ENCODE measurements at regions not wholly inside any gene's neighbourhood (a gene's known extent, or its start where the extent isn't known, plus 50 kb on each side); places are given as distances from the start of the nearest gene placed in this dataset.

- peaks cover 6% of the 10 kb centered on the region for H3K4me1 Mint-ChIP-seq (ENCODE audit: insufficient read depth, unreplicated experiment)
- intact Hi-C loops (cut with micrococcal nuclease) = no loop called here
- H3K27ac Mint-ChIP-seq (ENCODE audit: low read depth, unreplicated experiment) = no peak overlapping the region
- TF ChIP-seq, protein P1, sequence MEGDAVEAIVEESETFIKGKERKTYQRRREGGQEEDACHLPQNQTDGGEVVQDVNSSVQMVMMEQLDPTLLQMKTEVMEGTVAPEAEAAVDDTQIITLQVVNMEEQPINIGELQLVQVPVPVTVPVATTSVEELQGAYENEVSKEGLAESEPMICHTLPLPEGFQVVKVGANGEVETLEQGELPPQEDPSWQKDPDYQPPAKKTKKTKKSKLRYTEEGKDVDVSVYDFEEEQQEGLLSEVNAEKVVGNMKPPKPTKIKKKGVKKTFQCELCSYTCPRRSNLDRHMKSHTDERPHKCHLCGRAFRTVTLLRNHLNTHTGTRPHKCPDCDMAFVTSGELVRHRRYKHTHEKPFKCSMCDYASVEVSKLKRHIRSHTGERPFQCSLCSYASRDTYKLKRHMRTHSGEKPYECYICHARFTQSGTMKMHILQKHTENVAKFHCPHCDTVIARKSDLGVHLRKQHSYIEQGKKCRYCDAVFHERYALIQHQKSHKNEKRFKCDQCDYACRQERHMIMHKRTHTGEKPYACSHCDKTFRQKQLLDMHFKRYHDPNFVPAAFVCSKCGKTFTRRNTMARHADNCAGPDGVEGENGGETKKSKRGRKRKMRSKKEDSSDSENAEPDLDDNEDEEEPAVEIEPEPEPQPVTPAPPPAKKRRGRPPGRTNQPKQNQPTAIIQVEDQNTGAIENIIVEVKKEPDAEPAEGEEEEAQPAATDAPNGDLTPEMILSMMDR (IDR thresholded peaks at IDR 0.05; ENCODE audit: unreplicated experiment) = no peak
- BruUV-seq (replicated peaks) = no TSS peak
- H3K36me3 Mint-ChIP-seq (ENCODE audit: insufficient read depth, unreplicated experiment) = peaks cover 6% of the 10 kb centered on the region
- peaks cover 80% of the 10 kb centered on the region for H3K27me3 Mint-ChIP-seq (ENCODE audit: insufficient read depth, unreplicated experiment)
- H3K9me3 Mint-ChIP-seq (ENCODE audit: unreplicated experiment) = no peaks in the 10 kb centered on the region
- DNase-seq (ENCODE audit: unreplicated experiment) = no peak
- no peak overlapping the region for H3K4me3 Mint-ChIP-seq (ENCODE audit: unreplicated experiment)
- CTCF ChIA-PET = no interaction called here
- POLR2A ChIA-PET = no interaction called here
Measured at GRCh38 chr11:119803139-119803538, 74.1 kb upstream of the NECTIN1 start.

- no TSS peak for BruUV-seq (replicated peaks)
- TF ChIP-seq, protein P1 (IDR thresholded peaks at IDR 0.05; ENCODE audit: unreplicated experiment) = no peak
- H3K4me1 Mint-ChIP-seq (ENCODE audit: insufficient read depth, unreplicated experiment) = peaks cover 6% of the 10 kb centered on the region
- ChIA-PET POLR2A (no interaction called here), CTCF (interaction anchor here (0.6 to 0.7 kb wide), 2 partner anchors 89 to 506 kb away, joined by 3 read pairs; no protein-coding TSS in a partner anchor)
- no peaks in the 10 kb centered on the region for H3K9me3 Mint-ChIP-seq (ENCODE audit: unreplicated experiment)
- H3K4me3 Mint-ChIP-seq (ENCODE audit: unreplicated experiment) = no peak overlapping the region
- H3K27me3 Mint-ChIP-seq (ENCODE audit: insufficient read depth, unreplicated experiment) = peaks cover 80% of the 10 kb centered on the region
- H3K36me3 Mint-ChIP-seq (ENCODE audit: insufficient read depth, unreplicated experiment) = peaks cover 6% of the 10 kb centered on the region
- DNase-seq (ENCODE audit: unreplicated experiment) = no peak
- intact Hi-C loops (cut with micrococcal nuclease) = no loop called here
- H3K27ac Mint-ChIP-seq (ENCODE audit: low read depth, unreplicated experiment) = no peak overlapping the region
Measured at GRCh38 chr11:119802670-119803069, 73.7 kb upstream of the NECTIN1 start.

GRCh38 chr11:119800619-119801018, 71.6 kb upstream of the NECTIN1 start:
- BruUV-seq (replicated peaks) = no TSS peak
- Mint-ChIP-seq H3K4me3 (ENCODE audit: unreplicated experiment) (no peak overlapping the region), H3K36me3 (ENCODE audit: insufficient read depth, unreplicated experiment) (peaks cover 6% of the 10 kb centered on the region), H3K9me3 (ENCODE audit: unreplicated experiment) (no peaks in the 10 kb centered on the region), H3K27me3 (ENCODE audit: insufficient read depth, unreplicated experiment) (peaks cover 69% of the 10 kb centered on the region), H3K27ac (ENCODE audit: low read depth, unreplicated experiment) (no peak overlapping the region), H3K4me1 (ENCODE audit: insufficient read depth, unreplicated experiment) (peaks cover 6% of the 10 kb centered on the region)
- DNase-seq (ENCODE audit: unreplicated experiment) = no peak
- CTCF ChIA-PET = interaction anchor here (0.5 to 1.1 kb wide), 5 partner anchors 25 to 1208 kb away, joined by 3 to 5 read pairs (median 3); partner anchors contain the start of gene NECTIN1
- TF ChIP-seq, protein P1 (IDR thresholded peaks at IDR 0.05; ENCODE audit: unreplicated experiment) = no peak
- intact Hi-C loops (cut with micrococcal nuclease) = no loop called here
- POLR2A ChIA-PET = no interaction called here

- H3K27me3 Mint-ChIP-seq (ENCODE audit: insufficient read depth, unreplicated experiment) = peaks cover 65% of the 10 kb centered on the region
Measured at GRCh38 chr11:119800171-119800570, 71.2 kb upstream of the NECTIN1 start.

More at GRCh38 chr11:119800171-119800570, 71.2 kb upstream of the NECTIN1 start:
- no TSS peak for BruUV-seq (replicated peaks)
- intact Hi-C loops (cut with micrococcal nuclease) = no loop called here
- peaks cover 4% of the 10 kb centered on the region for H3K36me3 Mint-ChIP-seq (ENCODE audit: insufficient read depth, unreplicated experiment)
- ChIA-PET CTCF (interaction anchor here (0.6 kb wide), 1 partner anchor 25 kb away, joined by 3 read pairs; no protein-coding TSS in a partner anchor), POLR2A (no interaction called here)
- TF ChIP-seq, protein P1 (IDR thresholded peaks at IDR 0.05; ENCODE audit: unreplicated experiment) = no peak
- H3K27ac Mint-ChIP-seq (ENCODE audit: low read depth, unreplicated experiment) = no peak overlapping the region
- H3K4me1 Mint-ChIP-seq (ENCODE audit: insufficient read depth, unreplicated experiment) = peaks cover 11% of the 10 kb centered on the region
- no peaks in the 10 kb centered on the region for H3K9me3 Mint-ChIP-seq (ENCODE audit: unreplicated experiment)
- no peak overlapping the region for H3K4me3 Mint-ChIP-seq (ENCODE audit: unreplicated experiment)
- no peak for DNase-seq (ENCODE audit: unreplicated experiment)

All from MCF 10A (cell line).